Lower leg skin (tissue), 4 donors: ENCODE measurements at regions not wholly inside any gene's neighbourhood (a gene's known extent, or its start where the extent isn't known, plus 50 kb on each side); places are given as distances from the start of the nearest gene placed in this dataset.

Experiments used
- DNase-seq, 2 donors: peaks; one replicate each; pipeline ENCODE4 v3.0.0-alpha.2; 2019; ENCODE audit warnings: low spot score in 2 of 2
- H3K4me3 ChIP-seq: fragments of 200-600 bp; sonication (generic); 2 replicates; pipeline ENCODE4 v1.5.1; 2017; ENCODE audit warnings: mild to moderate bottlenecking, low read depth; ENCODE audit not compliant: poor library complexity, severe bottlenecking
- POLR2A ChIP-seq, 2 donors: fragments of 450-650 bp; IDR thresholded peaks; one replicate each; pipeline ENCODE4 v1.6.1; 2016 to 2017; ENCODE audit warnings: antibody characterized with exemption in 2 of 2, mild to moderate bottlenecking in 1 of 2, moderate library complexity in 1 of 2
- WGBS, 2 donors: methylation state at CpG; one replicate each; pipeline ENCODE4 v1.1.5; 2018; 5-methylcytosine and 5-hydroxymethylcytosine counted together
- intact Hi-C: fragments of 100-400 bp; cut with DNase I; formaldehyde crosslinking; loops from one replicate; pipeline ENCODE4 v1.15.0; 2023; ENCODE audit warnings: low total_unique reads
- TF ChIP-seq, protein P1 (sequence below), 3 donors: fragments of 450-650 bp; IDR thresholded peaks; one replicate each; pipeline ENCODE4 v1.5.1; 2016; ENCODE audit warnings: antibody characterized with exemption in 3 of 3, mild to moderate bottlenecking in 3 of 3, moderate library complexity in 2 of 3

DNA sequence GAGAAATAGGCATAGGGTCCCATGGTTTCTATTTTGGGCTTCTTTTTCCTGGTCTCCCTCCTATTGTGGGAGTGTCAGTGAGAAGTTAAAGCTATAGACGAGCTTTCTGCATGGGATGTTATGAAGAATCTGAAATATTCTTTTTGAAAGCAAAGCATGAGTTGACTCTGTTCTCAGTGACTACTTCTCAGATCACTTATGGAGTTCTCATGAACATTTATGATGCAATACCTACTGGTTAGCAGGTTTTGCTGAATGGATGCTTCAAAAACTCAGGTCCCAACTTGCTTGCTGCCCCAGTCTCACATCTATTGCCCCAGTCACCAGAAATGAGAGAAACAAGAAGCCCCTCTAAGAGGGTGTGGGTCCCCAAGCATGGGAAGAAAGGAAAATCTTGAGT is 365.0 kb downstream of the HRH4 start:
- WGBS, 2 donors = 86 to 88% methylated on average over 1 of the region's 1 CpG

DNA sequence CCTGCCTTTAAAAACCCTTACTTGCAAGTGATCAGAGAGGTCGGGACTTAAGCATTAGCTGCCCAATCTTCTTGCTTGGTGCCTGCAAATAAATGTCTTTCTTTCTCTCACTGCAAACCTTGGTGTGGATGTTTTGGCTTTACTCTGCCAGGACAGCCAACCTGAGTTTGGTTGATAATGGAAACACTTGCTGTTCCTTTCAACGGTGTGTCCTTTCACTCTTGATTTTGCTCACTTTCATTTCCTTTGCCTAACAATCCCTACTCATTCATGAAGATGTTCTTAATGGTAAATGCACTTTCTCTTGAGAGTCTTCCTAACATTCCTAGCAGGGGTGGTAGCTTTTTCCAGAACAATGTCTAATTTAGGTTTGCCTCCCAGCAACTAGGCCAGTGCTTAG is 366.2 kb downstream of the HRH4 start:
- WGBS, 2 donors = 76 to 80% methylated on average over 2 of the region's 2 CpGs
- H3K4me3 ChIP-seq = no peak overlapping the region
- TF ChIP-seq, protein P1, sequence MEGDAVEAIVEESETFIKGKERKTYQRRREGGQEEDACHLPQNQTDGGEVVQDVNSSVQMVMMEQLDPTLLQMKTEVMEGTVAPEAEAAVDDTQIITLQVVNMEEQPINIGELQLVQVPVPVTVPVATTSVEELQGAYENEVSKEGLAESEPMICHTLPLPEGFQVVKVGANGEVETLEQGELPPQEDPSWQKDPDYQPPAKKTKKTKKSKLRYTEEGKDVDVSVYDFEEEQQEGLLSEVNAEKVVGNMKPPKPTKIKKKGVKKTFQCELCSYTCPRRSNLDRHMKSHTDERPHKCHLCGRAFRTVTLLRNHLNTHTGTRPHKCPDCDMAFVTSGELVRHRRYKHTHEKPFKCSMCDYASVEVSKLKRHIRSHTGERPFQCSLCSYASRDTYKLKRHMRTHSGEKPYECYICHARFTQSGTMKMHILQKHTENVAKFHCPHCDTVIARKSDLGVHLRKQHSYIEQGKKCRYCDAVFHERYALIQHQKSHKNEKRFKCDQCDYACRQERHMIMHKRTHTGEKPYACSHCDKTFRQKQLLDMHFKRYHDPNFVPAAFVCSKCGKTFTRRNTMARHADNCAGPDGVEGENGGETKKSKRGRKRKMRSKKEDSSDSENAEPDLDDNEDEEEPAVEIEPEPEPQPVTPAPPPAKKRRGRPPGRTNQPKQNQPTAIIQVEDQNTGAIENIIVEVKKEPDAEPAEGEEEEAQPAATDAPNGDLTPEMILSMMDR (IDR thresholded peaks at IDR 0.05) = no peak
- no peak for TF ChIP-seq POLR2A (IDR thresholded peaks at IDR 0.05)
- intact Hi-C loops = no loop called here
- no peak for DNase-seq

More for the DNA sequence above, 365.0 kb downstream of the HRH4 start:
- no peak for DNase-seq
- no peak overlapping the region for H3K4me3 ChIP-seq
- no peak for TF ChIP-seq POLR2A (IDR thresholded peaks at IDR 0.05)
- TF ChIP-seq, protein P1 (IDR thresholded peaks at IDR 0.05) = no peak
- intact Hi-C loops = no loop called here

DNA sequence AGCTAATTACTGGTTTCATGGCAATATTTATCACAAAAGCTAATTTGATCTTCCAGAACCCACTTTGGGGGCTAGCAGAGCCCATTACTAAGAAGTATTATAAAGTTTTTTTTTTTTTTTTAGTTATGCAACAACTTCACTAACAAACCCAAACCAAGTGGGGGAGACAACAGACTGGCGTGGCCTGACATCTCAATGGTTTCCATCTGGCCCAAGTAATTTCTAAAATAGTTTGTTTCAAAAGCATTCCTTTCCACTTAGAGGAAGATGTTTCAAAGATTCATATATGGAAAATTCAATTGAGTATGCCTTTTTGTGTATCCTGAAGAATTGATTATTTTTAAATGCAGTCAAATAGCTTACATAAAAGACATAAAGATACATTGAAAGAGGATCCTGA is 367.1 kb downstream of the HRH4 start:
- no peak for DNase-seq
- no peak for TF ChIP-seq POLR2A (IDR thresholded peaks at IDR 0.05)
- TF ChIP-seq, protein P1 (IDR thresholded peaks at IDR 0.05) = no peak
- H3K4me3 ChIP-seq = no peak overlapping the region
- intact Hi-C loops = no loop called here
- 61 to 66% methylated on average over 1 of the region's 1 CpG for WGBS, 2 donors

DNA sequence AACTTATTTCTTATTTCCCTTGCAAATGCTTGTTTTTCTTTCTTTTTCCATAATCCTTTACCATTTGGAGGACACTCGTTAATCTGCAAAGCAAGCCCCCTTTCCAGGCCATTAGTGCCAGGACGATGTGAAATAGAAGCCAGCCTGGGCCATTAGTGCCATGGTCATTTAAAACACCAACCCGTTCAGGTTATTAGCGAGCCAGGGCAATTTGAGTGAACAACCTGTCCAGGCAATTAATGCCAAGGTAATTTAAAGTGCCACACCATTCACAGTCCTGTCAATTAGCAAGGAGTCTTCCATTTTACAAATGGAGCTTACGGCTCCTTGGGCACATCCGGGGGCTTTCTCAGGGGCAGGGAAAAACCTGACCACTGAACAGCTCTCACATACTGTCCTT is 370.6 kb downstream of the HRH4 start:
- 88 to 96% methylated on average over 6 of the region's 6 CpGs for WGBS, 2 donors
- DNase-seq = no peak

DNA sequence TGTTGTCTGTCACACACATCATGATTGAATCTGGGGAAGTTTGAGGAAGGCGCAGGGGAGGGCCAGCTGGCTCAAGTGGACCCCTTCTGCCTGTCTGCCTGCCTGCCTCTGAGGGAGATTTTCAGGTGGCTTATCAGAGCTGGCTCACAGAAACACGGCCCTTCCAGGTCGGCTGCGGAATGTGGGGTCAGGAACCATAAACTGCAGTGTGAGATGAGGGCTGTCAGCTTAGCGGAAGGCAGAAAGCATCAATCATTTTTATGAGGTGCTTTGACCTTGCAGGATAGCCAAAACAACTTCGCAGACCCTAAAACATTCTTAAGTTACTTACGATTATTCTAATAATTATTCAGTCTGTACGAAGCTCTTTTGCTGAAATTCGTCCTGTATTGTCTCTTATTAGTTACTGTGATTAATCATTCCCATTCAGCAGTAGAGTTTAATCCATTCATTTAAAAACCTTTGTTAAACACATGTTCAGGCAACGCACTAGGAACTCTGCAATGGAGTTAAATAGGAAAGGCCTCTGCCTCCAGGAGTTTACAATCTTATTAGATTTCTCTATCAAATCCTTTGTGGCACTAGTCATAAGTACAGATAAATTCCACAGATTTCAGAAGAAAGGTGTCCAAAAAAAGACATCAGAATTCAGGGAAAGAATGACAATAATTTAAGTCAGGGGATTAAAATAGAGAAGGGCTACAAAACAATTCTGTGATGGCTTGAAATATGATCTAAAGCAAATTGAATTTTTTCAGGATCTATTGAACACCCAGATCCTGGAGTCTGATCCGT is 371.6 kb downstream of the HRH4 start:
- intact Hi-C loops = no loop called here
- no peak for DNase-seq
- TF ChIP-seq, protein P1 (IDR thresholded peaks at IDR 0.05) = no peak
- TF ChIP-seq POLR2A (IDR thresholded peaks at IDR 0.05) = no peak
- WGBS, 2 donors = 61 to 69% methylated on average over 11 of the region's 11 CpGs
- H3K4me3 ChIP-seq = no peak overlapping the region

More for the DNA sequence above, 370.6 kb downstream of the HRH4 start:
- H3K4me3 ChIP-seq = no peak overlapping the region
- TF ChIP-seq, protein P1 (IDR thresholded peaks at IDR 0.05) = no peak
- TF ChIP-seq POLR2A (IDR thresholded peaks at IDR 0.05) = no peak
- intact Hi-C loops = no loop called here

DNA sequence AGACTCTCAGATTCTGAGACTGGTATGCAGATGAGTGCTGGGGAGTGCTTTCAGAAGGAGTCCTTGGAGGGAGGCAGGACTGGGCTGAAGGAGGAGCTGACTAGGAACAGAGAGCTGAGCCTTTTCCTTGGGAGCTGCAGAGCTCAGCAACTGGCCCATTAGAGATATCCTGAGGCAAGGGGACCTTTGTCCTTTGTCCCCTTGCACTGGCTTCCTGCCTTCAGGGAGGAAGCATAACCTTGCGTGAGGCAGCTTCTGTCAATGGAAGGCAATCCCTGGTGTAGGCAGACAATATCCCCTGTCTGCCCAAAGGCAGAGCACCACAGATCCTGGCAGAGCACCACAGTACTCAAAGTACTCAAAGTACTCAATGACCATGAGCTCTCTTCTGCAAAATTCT is 375.3 kb downstream of the HRH4 start:
- H3K4me3 ChIP-seq = no peak overlapping the region
- TF ChIP-seq, protein P1 (IDR thresholded peaks at IDR 0.05) = no peak
- TF ChIP-seq POLR2A (IDR thresholded peaks at IDR 0.05) = no peak
- intact Hi-C loops = no loop called here
- 91% methylated on average over 1 of the region's 1 CpG for WGBS, 2 donors
- no peak for DNase-seq
